HEK293 (cell line): ENCODE measurements at regions not wholly inside any gene's neighbourhood (a gene's known extent, or its start where the extent isn't known, plus 50 kb on each side); places are given as distances from the start of the nearest gene placed in this dataset.

Source experiments
- CTCF ChIA-PET: fragments of 350-600 bp; formaldehyde crosslinking; extraction: SDS; loops from one replicate; lab custom pipeline; 2021; ENCODE audit warnings: antibody characterized with exemption; lab: Yijun Ruan, JAX
- POLR2A ChIA-PET: fragments of 300-600 bp; formaldehyde crosslinking; extraction: SDS; loops from one replicate; lab custom pipeline; 2020; ENCODE audit warnings: antibody characterized with exemption, inconsistent platforms; lab: Yijun Ruan, JAX
- H3K27ac ChIP-seq: fragments of 200-500 bp; sonication (Bioruptor generic); 2 replicates; pipeline ENCODE4 v1.5.1; 2014; ENCODE audit warnings: low read depth, low read length, control low read depth, inconsistent platforms; ENCODE audit errors: extremely low read depth
- H3K36me3 ChIP-seq, 2 experiments: fragments of 200-500 bp in 1 of 2; sonication (Bioruptor generic) in 1 of 2; 1 replicate in 1 of 2; 2 replicates in 1 of 2; pipeline ENCODE4 v1.5.1; 2014 to 2017; ENCODE audit warnings: inconsistent platforms in 2 of 2, low read length in 2 of 2; ENCODE audit not compliant: control insufficient read depth in 2 of 2, insufficient read depth in 1 of 2
- H3K4me1 ChIP-seq: fragments of 200-500 bp; sonication (Bioruptor generic); 2 replicates; pipeline ENCODE4 v1.5.1; 2014; ENCODE audit warnings: mild to moderate bottlenecking, low read length, inconsistent platforms; ENCODE audit not compliant: control insufficient read depth, insufficient read depth
- H3K4me3 ChIP-seq: 2 replicates; pipeline ENCODE4 v1.5.1; 2011; ENCODE audit warnings: low read depth, mild to moderate bottlenecking, control low read depth, low read length, moderate library complexity
- H3K9me3 ChIP-seq: fragments of 200-500 bp; sonication (Bioruptor generic); 2 replicates; pipeline ENCODE4 v1.5.1; 2014; ENCODE audit warnings: low read depth, low read length, inconsistent platforms; ENCODE audit not compliant: control insufficient read depth, insufficient read depth
- BCL11A ChIP-seq: fragments of 450-650 bp; formaldehyde crosslinking; IDR thresholded peaks from 2 replicates; pipeline ENCODE4 v1.5.1; 2016; ENCODE audit warnings: low read depth, missing biosample characterization, missing genetic modification characterization
- KLF10 ChIP-seq: fragments of 450-650 bp; IDR thresholded peaks from 2 replicates; pipeline ENCODE4 v1.5.1; 2018; ENCODE audit warnings: missing biosample characterization, mild to moderate bottlenecking, missing genetic modification characterization
- REPIN1 ChIP-seq: fragments of 450-650 bp; formaldehyde crosslinking; IDR thresholded peaks from 2 replicates; pipeline ENCODE4 v1.5.1; 2017; ENCODE audit warnings: missing biosample characterization, missing genetic modification characterization, low read depth
- TCF7L2 ChIP-seq: IDR thresholded peaks from 2 replicates; pipeline ENCODE4 v1.6.1; 2011; ENCODE audit warnings: low read depth, mild to moderate bottlenecking, inconsistent platforms, low read length, moderate library complexity, borderline replicate concordance
- TRIM28 ChIP-seq: IDR thresholded peaks from 2 replicates; pipeline ENCODE4 v1.6.1; 2011; ENCODE audit warnings: low read length, control low read depth, borderline replicate concordance
- WT1 ChIP-seq: fragments of 450-650 bp; formaldehyde crosslinking; IDR thresholded peaks from 2 replicates; pipeline ENCODE4 v1.5.1; 2016; ENCODE audit warnings: missing biosample characterization, missing genetic modification characterization
- ZBTB1 ChIP-seq: fragments of 450-650 bp; formaldehyde crosslinking; IDR thresholded peaks from 2 replicates; pipeline ENCODE4 v1.5.1; 2016; ENCODE audit warnings: missing biosample characterization, missing genetic modification characterization
- ZBTB7A ChIP-seq: fragments of 450-650 bp; formaldehyde crosslinking; IDR thresholded peaks from 2 replicates; pipeline ENCODE4 v1.5.1; 2016; ENCODE audit warnings: low read depth, missing biosample characterization, missing genetic modification characterization
- ZFHX2 ChIP-seq: fragments of 450-650 bp; formaldehyde crosslinking; conservative IDR thresholded peaks from 2 replicates; pipeline ENCODE4 v1.5.1; 2016; ENCODE audit warnings: missing biosample characterization, missing genetic modification characterization
- ZFP3 ChIP-seq: fragments of 450-650 bp; formaldehyde crosslinking; IDR thresholded peaks from 2 replicates; pipeline ENCODE4 v1.5.1; 2016; ENCODE audit warnings: low read depth, missing biosample characterization, missing genetic modification characterization
- ZFP69B ChIP-seq: fragments of 450-650 bp; formaldehyde crosslinking; IDR thresholded peaks from 2 replicates; pipeline ENCODE4 v1.5.1; 2016; ENCODE audit warnings: missing biosample characterization, missing genetic modification characterization
- ZNF157 ChIP-seq: fragments of 450-650 bp; formaldehyde crosslinking; IDR thresholded peaks from 2 replicates; pipeline ENCODE4 v1.5.1; 2016; ENCODE audit warnings: missing biosample characterization, missing genetic modification characterization
- ZNF169 ChIP-seq: fragments of 450-650 bp; formaldehyde crosslinking; IDR thresholded peaks from 2 replicates; pipeline ENCODE4 v1.5.1; 2016; ENCODE audit warnings: missing biosample characterization, missing genetic modification characterization
- ZNF214 ChIP-seq: fragments of 450-650 bp; formaldehyde crosslinking; IDR thresholded peaks from 2 replicates; pipeline ENCODE4 v1.5.1; 2017; ENCODE audit warnings: missing biosample characterization, mild to moderate bottlenecking, missing genetic modification characterization, borderline replicate concordance
- ZNF23 ChIP-seq: fragments of 450-650 bp; formaldehyde crosslinking; IDR thresholded peaks from 2 replicates; pipeline ENCODE4 v1.5.1; 2016; ENCODE audit warnings: missing biosample characterization, missing genetic modification characterization, borderline replicate concordance
- ZNF311 ChIP-seq: fragments of 450-650 bp; formaldehyde crosslinking; IDR thresholded peaks from 2 replicates; pipeline ENCODE4 v1.5.1; 2017; ENCODE audit warnings: missing biosample characterization, missing genetic modification characterization, borderline replicate concordance
- ZNF350 ChIP-seq: fragments of 450-650 bp; formaldehyde crosslinking; IDR thresholded peaks from 2 replicates; pipeline ENCODE4 v1.5.0; 2017; ENCODE audit warnings: missing biosample characterization, mild to moderate bottlenecking, missing genetic modification characterization
- ZNF37A ChIP-seq: fragments of 450-650 bp; IDR thresholded peaks from 2 replicates; pipeline ENCODE4 v1.5.1; 2018; ENCODE audit warnings: missing biosample characterization, missing genetic modification characterization
- ZNF433 ChIP-seq: fragments of 450-650 bp; formaldehyde crosslinking; IDR thresholded peaks from 2 replicates; pipeline ENCODE4 v1.5.1; 2016; ENCODE audit warnings: missing biosample characterization, missing genetic modification characterization, low read depth
- ZNF560 ChIP-seq: fragments of 450-650 bp; formaldehyde crosslinking; IDR thresholded peaks from 2 replicates; pipeline ENCODE4 v1.5.1; 2017; ENCODE audit warnings: missing biosample characterization, missing genetic modification characterization, borderline replicate concordance
- ZNF670 ChIP-seq: fragments of 450-650 bp; formaldehyde crosslinking; IDR thresholded peaks from 2 replicates; pipeline ENCODE4 v1.5.1; 2016; ENCODE audit warnings: missing biosample characterization, missing genetic modification characterization, low read depth
- ZNF76 ChIP-seq: fragments of 450-650 bp; formaldehyde crosslinking; IDR thresholded peaks from 2 replicates; pipeline ENCODE4; 2016; ENCODE audit warnings: low read depth, missing biosample characterization, missing genetic modification characterization, borderline replicate concordance
- ZNF830 ChIP-seq: fragments of 450-650 bp; IDR thresholded peaks from 2 replicates; pipeline ENCODE4 v1.5.0; 2018; ENCODE audit warnings: missing biosample characterization, missing genetic modification characterization, low read depth, mild to moderate bottlenecking, moderate library complexity
- TF ChIP-seq, protein P1 (sequence below): fragments of 450-650 bp; formaldehyde crosslinking; IDR thresholded peaks from 2 replicates; pipeline ENCODE4 v1.5.1; 2017; ENCODE audit warnings: missing biosample characterization, missing genetic modification characterization
- TF ChIP-seq, protein P2 (sequence below): fragments of 450-650 bp; formaldehyde crosslinking; IDR thresholded peaks from 2 replicates; pipeline ENCODE4 v1.5.1; 2017; ENCODE audit warnings: missing biosample characterization, missing genetic modification characterization
- TF ChIP-seq, protein P3 (sequence below): fragments of 450-650 bp; formaldehyde crosslinking; IDR thresholded peaks from 2 replicates; pipeline ENCODE4 v1.5.1; 2016; ENCODE audit warnings: missing biosample characterization, missing genetic modification characterization
- TF ChIP-seq, protein P4 (sequence below): fragments of 450-650 bp; formaldehyde crosslinking; IDR thresholded peaks from 2 replicates; pipeline ENCODE4 v1.5.1; 2016; ENCODE audit warnings: missing biosample characterization, missing genetic modification characterization, low read depth

DNA sequence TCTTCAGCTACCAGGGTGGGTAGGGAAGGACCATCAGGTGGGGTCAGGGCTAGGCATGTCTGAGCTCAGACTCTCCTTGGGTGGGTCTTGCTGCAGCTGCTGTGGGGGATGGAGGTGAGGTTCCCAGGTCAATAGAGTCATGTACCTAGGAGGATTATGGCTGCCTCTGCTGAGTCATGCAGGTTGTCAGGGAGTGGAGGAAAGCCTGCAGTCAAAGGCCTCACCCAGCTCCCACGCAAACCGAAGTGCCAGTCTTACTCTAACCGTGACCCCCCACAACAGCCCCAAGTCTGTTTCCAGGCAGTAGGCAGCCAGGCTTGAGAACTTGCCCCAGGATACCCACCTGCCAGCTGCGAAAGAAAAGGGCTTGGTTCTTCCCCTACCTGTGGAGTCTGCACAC is 113.6 kb upstream of the GALNT5 start:
- no peaks in the 10 kb centered on the region for H3K4me1 ChIP-seq
- TF ChIP-seq ZBTB1 (tag by site-specific recombination) (no peak), ZFP69B (tag by site-specific recombination) (no peak), REPIN1 (tag by site-specific recombination) (no peak), WT1 (tag by site-specific recombination) (no peak), TCF7L2 (no peak), KLF10 (tag by site-specific recombination) (no peak), ZFP3 (tag by site-specific recombination) (no peak), ZNF350 (tag by site-specific recombination) (no peak), BCL11A (tag by site-specific recombination) (no peak), ZNF169 (tag by site-specific recombination) (no peak), ZNF157 (tag by site-specific recombination) (no peak), ZNF76 (tag by site-specific recombination) (no peak), TRIM28 (no peak), ZNF311 (tag by site-specific recombination) (no peak), ZNF37A (no peak), ZNF433 (tag by site-specific recombination) (no peak)
- TF ChIP-seq, protein P1, sequence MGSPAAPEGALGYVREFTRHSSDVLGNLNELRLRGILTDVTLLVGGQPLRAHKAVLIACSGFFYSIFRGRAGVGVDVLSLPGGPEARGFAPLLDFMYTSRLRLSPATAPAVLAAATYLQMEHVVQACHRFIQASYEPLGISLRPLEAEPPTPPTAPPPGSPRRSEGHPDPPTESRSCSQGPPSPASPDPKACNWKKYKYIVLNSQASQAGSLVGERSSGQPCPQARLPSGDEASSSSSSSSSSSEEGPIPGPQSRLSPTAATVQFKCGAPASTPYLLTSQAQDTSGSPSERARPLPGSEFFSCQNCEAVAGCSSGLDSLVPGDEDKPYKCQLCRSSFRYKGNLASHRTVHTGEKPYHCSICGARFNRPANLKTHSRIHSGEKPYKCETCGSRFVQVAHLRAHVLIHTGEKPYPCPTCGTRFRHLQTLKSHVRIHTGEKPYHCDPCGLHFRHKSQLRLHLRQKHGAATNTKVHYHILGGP: no peak
- TF ChIP-seq, protein P2, sequence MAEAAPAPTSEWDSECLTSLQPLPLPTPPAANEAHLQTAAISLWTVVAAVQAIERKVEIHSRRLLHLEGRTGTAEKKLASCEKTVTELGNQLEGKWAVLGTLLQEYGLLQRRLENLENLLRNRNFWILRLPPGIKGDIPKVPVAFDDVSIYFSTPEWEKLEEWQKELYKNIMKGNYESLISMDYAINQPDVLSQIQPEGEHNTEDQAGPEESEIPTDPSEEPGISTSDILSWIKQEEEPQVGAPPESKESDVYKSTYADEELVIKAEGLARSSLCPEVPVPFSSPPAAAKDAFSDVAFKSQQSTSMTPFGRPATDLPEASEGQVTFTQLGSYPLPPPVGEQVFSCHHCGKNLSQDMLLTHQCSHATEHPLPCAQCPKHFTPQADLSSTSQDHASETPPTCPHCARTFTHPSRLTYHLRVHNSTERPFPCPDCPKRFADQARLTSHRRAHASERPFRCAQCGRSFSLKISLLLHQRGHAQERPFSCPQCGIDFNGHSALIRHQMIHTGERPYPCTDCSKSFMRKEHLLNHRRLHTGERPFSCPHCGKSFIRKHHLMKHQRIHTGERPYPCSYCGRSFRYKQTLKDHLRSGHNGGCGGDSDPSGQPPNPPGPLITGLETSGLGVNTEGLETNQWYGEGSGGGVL (tag by site-specific recombination): no peak
- TF ChIP-seq, protein P3, sequence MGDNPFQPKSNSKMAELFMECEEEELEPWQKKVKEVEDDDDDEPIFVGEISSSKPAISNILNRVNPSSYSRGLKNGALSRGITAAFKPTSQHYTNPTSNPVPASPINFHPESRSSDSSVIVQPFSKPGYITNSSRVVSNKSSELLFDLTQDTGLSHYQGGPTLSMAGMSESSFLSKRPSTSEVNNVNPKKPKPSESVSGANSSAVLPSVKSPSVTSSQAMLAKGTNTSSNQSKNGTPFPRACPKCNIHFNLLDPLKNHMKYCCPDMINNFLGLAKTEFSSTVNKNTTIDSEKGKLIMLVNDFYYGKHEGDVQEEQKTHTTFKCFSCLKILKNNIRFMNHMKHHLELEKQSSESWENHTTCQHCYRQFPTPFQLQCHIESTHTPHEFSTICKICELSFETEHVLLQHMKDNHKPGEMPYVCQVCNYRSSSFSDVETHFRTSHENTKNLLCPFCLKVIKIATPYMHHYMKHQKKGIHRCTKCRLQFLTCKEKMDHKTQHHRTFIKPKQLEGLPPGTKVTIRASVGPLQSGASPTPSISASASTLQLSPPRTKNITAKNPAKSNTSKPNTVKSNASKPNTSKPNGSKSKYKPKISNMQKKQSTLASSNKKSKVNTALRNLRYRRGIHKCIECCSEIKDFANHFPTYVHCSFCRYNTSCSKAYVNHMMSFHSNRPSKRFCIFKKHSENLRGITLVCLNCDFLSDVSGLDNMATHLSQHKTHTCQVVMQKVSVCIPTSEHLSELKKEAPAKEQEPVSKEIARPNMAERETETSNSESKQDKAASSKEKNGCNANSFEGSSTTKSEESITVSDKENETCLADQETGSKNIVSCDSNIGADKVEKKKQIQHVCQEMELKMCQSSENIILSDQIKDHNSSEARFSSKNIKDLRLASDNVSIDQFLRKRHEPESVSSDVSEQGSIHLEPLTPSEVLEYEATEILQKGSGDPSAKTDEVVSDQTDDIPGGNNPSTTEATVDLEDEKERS (tag by site-specific recombination): no peak
- H3K4me3 ChIP-seq: no peak overlapping the region
- no peaks in the 10 kb centered on the region for H3K9me3 ChIP-seq
- no peak overlapping the region for H3K27ac ChIP-seq
- no peaks in the 10 kb centered on the region for H3K36me3 ChIP-seq
- CTCF ChIA-PET: no interaction called here
- POLR2A ChIA-PET: no interaction called here

DNA sequence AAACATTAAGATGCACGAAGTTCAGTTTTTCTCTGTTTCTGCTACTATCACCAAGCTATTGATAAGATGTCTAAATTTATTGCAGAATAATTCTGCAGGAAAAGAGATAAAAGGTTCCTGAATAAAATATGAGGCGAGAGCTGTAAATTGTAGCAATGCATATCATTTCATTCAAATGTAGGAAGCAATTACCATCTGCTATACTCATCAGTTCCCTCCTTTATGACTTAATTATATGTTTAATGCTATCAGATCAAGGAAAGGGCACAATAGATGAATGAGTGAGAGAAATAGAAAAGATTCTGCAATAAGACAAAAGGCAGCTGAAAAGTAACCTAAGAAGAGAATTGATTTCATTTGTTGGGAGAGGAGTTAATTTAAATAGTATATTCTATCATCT is 108.2 kb upstream of the GALNT5 start:
- no peak overlapping the region for H3K4me3 ChIP-seq
- POLR2A ChIA-PET: no interaction called here
- TF ChIP-seq ZNF670 (no peak), ZNF830 (tag by site-specific recombination) (no peak), ZNF23 (tag by site-specific recombination) (no peak), ZBTB7A (tag by site-specific recombination) (no peak), ZNF560 (tag by site-specific recombination) (no peak), ZNF214 (no peak), ZFHX2 (tag by site-specific recombination) (no peak)
- TF ChIP-seq, protein P4, sequence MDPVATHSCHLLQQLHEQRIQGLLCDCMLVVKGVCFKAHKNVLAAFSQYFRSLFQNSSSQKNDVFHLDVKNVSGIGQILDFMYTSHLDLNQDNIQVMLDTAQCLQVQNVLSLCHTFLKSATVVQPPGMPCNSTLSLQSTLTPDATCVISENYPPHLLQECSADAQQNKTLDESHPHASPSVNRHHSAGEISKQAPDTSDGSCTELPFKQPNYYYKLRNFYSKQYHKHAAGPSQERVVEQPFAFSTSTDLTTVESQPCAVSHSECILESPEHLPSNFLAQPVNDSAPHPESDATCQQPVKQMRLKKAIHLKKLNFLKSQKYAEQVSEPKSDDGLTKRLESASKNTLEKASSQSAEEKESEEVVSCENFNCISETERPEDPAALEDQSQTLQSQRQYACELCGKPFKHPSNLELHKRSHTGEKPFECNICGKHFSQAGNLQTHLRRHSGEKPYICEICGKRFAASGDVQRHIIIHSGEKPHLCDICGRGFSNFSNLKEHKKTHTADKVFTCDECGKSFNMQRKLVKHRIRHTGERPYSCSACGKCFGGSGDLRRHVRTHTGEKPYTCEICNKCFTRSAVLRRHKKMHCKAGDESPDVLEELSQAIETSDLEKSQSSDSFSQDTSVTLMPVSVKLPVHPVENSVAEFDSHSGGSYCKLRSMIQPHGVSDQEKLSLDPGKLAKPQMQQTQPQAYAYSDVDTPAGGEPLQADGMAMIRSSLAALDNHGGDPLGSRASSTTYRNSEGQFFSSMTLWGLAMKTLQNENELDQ (tag by site-specific recombination): no peak

More for the DNA sequence above, 108.2 kb upstream of the GALNT5 start:
- H3K9me3 ChIP-seq: no peaks in the 10 kb centered on the region
- H3K27ac ChIP-seq: no peak overlapping the region
- H3K4me1 ChIP-seq: no peaks in the 10 kb centered on the region
- H3K36me3 ChIP-seq: no peaks in the 10 kb centered on the region
- CTCF ChIA-PET: interaction anchor here (1.0 kb wide), 1 partner anchor 45 kb away, joined by 3 read pairs; no protein-coding TSS in a partner anchor
